ENCODE measurements at regions not wholly inside any gene's neighbourhood (a gene's known extent, or its start where the extent isn't known, plus 50 kb on each side); places are given as distances from the start of the nearest gene placed in this dataset.

DNA sequence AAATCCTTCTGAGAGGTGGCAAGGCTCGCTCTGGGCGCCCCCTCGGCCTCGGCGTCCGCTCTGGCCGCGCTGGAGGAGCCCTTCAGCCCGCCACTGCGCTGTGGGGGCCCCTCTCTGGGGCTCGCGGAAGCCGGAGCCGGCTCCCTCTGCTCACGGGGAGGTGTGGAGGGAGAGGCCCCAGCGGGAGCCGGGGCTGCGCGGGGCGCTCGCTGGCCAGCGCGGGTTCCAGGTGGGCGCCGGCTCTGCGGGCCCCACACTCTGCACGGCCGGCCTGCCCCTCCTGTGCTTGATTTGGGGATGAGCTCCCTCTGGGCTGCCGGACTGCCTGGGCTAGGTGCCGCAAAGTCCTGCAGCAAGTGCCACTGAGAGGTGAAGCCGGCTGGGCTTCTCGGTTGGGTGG lies 1260.7 kb upstream of the PRMT6 start:
- TF ChIP-seq, protein P1, sequence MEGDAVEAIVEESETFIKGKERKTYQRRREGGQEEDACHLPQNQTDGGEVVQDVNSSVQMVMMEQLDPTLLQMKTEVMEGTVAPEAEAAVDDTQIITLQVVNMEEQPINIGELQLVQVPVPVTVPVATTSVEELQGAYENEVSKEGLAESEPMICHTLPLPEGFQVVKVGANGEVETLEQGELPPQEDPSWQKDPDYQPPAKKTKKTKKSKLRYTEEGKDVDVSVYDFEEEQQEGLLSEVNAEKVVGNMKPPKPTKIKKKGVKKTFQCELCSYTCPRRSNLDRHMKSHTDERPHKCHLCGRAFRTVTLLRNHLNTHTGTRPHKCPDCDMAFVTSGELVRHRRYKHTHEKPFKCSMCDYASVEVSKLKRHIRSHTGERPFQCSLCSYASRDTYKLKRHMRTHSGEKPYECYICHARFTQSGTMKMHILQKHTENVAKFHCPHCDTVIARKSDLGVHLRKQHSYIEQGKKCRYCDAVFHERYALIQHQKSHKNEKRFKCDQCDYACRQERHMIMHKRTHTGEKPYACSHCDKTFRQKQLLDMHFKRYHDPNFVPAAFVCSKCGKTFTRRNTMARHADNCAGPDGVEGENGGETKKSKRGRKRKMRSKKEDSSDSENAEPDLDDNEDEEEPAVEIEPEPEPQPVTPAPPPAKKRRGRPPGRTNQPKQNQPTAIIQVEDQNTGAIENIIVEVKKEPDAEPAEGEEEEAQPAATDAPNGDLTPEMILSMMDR (IDR thresholded peaks at IDR 0.05 in 4 of 5, conservative IDR thresholded peaks at IDR 0.05 in 1 of 5): no peak
- TF ChIP-seq POLR2A (IDR thresholded peaks at IDR 0.05): no peak
